GM23338 (cell line): ENCODE measurements at regions not wholly inside any gene's neighbourhood (a gene's known extent, or its start where the extent isn't known, plus 50 kb on each side); places are given as distances from the start of the nearest gene placed in this dataset.

Experiments
- ATAC-seq: fragments of 200-7000 bp; cut with Tn5 transposase; 3 replicates; pipeline ENCODE4 v1.9.1; 2020
- DNase-seq: peaks from one replicate; pipeline ENCODE4 v3.0.0-alpha.2; 2015; ENCODE audit warnings: low spot score
- H2AFZ ChIP-seq: fragments of 200-600 bp; sonication (generic); 2 replicates; pipeline ENCODE4 v1.8.0; 2016; ENCODE audit warnings: antibody characterized with exemption, mild to moderate bottlenecking, moderate library complexity
- H3F3A ChIP-seq: fragments of 200-600 bp; sonication (generic); replicated peaks from 2 replicates; pipeline ENCODE4 v1.8.0; 2017; ENCODE audit warnings: antibody characterized with exemption, mixed run types, low read depth
- H3K27ac ChIP-seq: fragments of 200-600 bp; sonication (generic); 2 replicates; pipeline ENCODE4 v1.6.1; 2016; ENCODE audit warnings: low read depth
- H3K27me3 ChIP-seq: fragments of 200-600 bp; sonication (generic); 2 replicates; pipeline ENCODE4 v1.8.0; 2016; ENCODE audit warnings: mild to moderate bottlenecking, mixed run types, moderate library complexity; ENCODE audit not compliant: insufficient read depth
- H3K36me3 ChIP-seq: fragments of 200-600 bp; sonication (generic); 2 replicates; pipeline ENCODE4 v1.8.0; 2016; ENCODE audit warnings: mild to moderate bottlenecking; ENCODE audit not compliant: insufficient read depth
- H3K4me1 ChIP-seq: fragments of 200-600 bp; sonication (generic); 2 replicates; pipeline ENCODE4 v1.8.0; 2016; ENCODE audit warnings: mild to moderate bottlenecking, moderate library complexity; ENCODE audit not compliant: insufficient read depth
- H3K4me2 ChIP-seq: fragments of 200-600 bp; sonication (generic); 2 replicates; pipeline ENCODE4 v1.7.1; 2017; ENCODE audit warnings: mixed run types
- H3K4me3 ChIP-seq: fragments of 200-600 bp; sonication (generic); 2 replicates; pipeline ENCODE4 v1.6.1; 2016; ENCODE audit warnings: mixed run types
- H3K79me2 ChIP-seq: fragments of 200-600 bp; sonication (generic); replicated peaks from 2 replicates; pipeline ENCODE4 v1.8.0; 2017; ENCODE audit warnings: mild to moderate bottlenecking; ENCODE audit not compliant: insufficient read depth
- H3K9me2 ChIP-seq: fragments of 200-600 bp; sonication (generic); 2 replicates; pipeline ENCODE4 v1.8.0; 2017; ENCODE audit not compliant: insufficient read depth
- H4K20me1 ChIP-seq: fragments of 200-600 bp; sonication (generic); replicated peaks from 2 replicates; pipeline ENCODE4 v1.8.0; 2017; ENCODE audit warnings: mild to moderate bottlenecking; ENCODE audit not compliant: insufficient read depth
- H3K27ac Mint-ChIP-seq: 2 replicates; pipeline ENCODE4 v1.8.0; 2020; ENCODE audit warnings: inconsistent platforms, mild to moderate bottlenecking, moderate library complexity, mixed read lengths
- H3K27me3 Mint-ChIP-seq: 3 replicates; pipeline ENCODE4 v1.8.0; 2022; ENCODE audit warnings: low read depth, mild to moderate bottlenecking, moderate library complexity, mixed read lengths, inconsistent platforms; ENCODE audit not compliant: insufficient read depth, poor library complexity
- H3K36me3 Mint-ChIP-seq: 3 replicates; pipeline ENCODE4 v1.8.0; 2021; ENCODE audit warnings: low read depth, mild to moderate bottlenecking, inconsistent platforms, moderate library complexity, mixed read lengths
- H3K4me1 Mint-ChIP-seq: 3 replicates; pipeline ENCODE4 v1.8.0; 2020; ENCODE audit warnings: mild to moderate bottlenecking, inconsistent platforms, mixed read lengths
- H3K4me3 Mint-ChIP-seq: 3 replicates; pipeline ENCODE4 v1.8.0; 2021; ENCODE audit warnings: moderate library complexity, mild to moderate bottlenecking, inconsistent platforms, mixed read lengths
- H3K9me3 Mint-ChIP-seq: 3 replicates; pipeline ENCODE4 v1.8.0; 2020; ENCODE audit warnings: moderate library complexity, mild to moderate bottlenecking, inconsistent platforms, mixed read lengths
- CREB1 ChIP-seq: fragments of 250-450 bp; sonication (Bioruptor Pico); IDR thresholded peaks from 2 replicates; pipeline ENCODE4 v1.5.0; 2020; ENCODE audit warnings: low read depth, mild to moderate bottlenecking, moderate library complexity
- CTCF ChIP-seq, 2 experiments: fragments of 200-600 bp in 1 of 2; sonication (generic) in 1 of 2; conservative IDR thresholded peaks; 2 replicates each; pipeline versions ENCODE4 v1.5.1 to v1.6.1; 2016 to 2017; ENCODE audit warnings: antibody characterized with exemption in 2 of 2, low read depth in 2 of 2, mild to moderate bottlenecking in 2 of 2, moderate library complexity in 1 of 2
- ETS1 ChIP-seq: IDR thresholded peaks from 2 replicates; pipeline ENCODE4 v1.6.1; 2016; ENCODE audit warnings: antibody characterized with exemption
- EZH2 ChIP-seq: fragments of 200-600 bp; sonication (generic); IDR thresholded peaks from one replicate; pipeline ENCODE4 v1.8.0; 2017; ENCODE audit warnings: antibody characterized with exemption, mild to moderate bottlenecking, low read depth; ENCODE audit not compliant: unreplicated experiment
- EZH2phosphoT487 ChIP-seq: fragments of 200-600 bp; sonication (generic); IDR thresholded peaks from one replicate; pipeline ENCODE4 v1.8.1; 2018; ENCODE audit warnings: antibody characterized with exemption; ENCODE audit not compliant: unreplicated experiment
- JUNB ChIP-seq: IDR thresholded peaks from one replicate; pipeline ENCODE4 v1.6.1; 2016; ENCODE audit warnings: antibody characterized with exemption; ENCODE audit not compliant: unreplicated experiment
- NANOG ChIP-seq: IDR thresholded peaks from 2 replicates; pipeline ENCODE4 v1.6.1; 2016; ENCODE audit warnings: antibody characterized with exemption, borderline replicate concordance
- POLR2AphosphoS5 ChIP-seq: IDR thresholded peaks from 2 replicates; pipeline ENCODE4 v1.6.1; 2016; ENCODE audit warnings: antibody characterized with exemption, low read depth
- REST ChIP-seq: IDR thresholded peaks from one replicate; pipeline ENCODE4 v1.6.1; 2018; ENCODE audit warnings: antibody characterized with exemption; ENCODE audit not compliant: unreplicated experiment
- STAT1 ChIP-seq: IDR thresholded peaks from one replicate; pipeline ENCODE4 v1.6.1; 2016; ENCODE audit warnings: antibody characterized with exemption; ENCODE audit not compliant: unreplicated experiment
- ZNF114 ChIP-seq: fragments of 250-450 bp; sonication (Bioruptor Pico); IDR thresholded peaks from 2 replicates; pipeline ENCODE4 v1.5.0; 2020; ENCODE audit warnings: mild to moderate bottlenecking, moderate library complexity
- ZNF331 ChIP-seq: fragments of 250-450 bp; sonication (Bioruptor Pico); IDR thresholded peaks from 2 replicates; pipeline ENCODE4 v1.5.0; 2020; ENCODE audit warnings: low read depth, mild to moderate bottlenecking, moderate library complexity
- TF ChIP-seq, protein P1 (sequence below): fragments of 250-450 bp; sonication (Bioruptor Pico); IDR thresholded peaks from 2 replicates; pipeline ENCODE4 v1.5.0; 2020; ENCODE audit warnings: mild to moderate bottlenecking, moderate library complexity

DNA sequence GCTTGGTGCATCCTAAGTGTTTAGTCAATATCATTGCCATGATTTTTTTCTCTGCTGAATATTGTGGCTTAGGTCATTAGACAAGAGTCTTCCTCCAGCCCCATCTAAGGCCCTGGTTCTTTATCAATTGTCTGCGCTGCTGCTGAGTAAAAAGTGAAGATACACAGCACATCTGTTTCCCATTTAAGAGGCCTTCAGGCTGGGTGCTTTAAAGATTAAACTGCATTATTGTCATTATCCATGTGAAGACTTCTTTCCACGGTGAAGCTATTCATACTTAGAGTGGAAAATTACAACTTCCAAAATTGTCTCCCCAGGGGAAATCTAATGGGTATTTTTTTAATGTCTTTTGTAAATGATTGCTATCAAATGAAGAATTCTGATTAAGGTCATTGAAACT, 719.8 kb upstream of the LRRC4C start:
- Mint-ChIP-seq H3K27ac (no peak overlapping the region), H3K4me1 (no peaks in the 10 kb centered on the region), H3K9me3 (peaks cover 69% of the 10 kb centered on the region), H3K4me3 (no peak overlapping the region), H3K36me3 (no peaks in the 10 kb centered on the region), H3K27me3 (no peaks in the 10 kb centered on the region)
- Histone ChIP-seq H3K4me3 (no peak overlapping the region), H3F3A (no peaks in the 10 kb centered on the region), H2AFZ (no peak overlapping the region), H4K20me1 (no peaks in the 10 kb centered on the region), H3K36me3 (no peaks in the 10 kb centered on the region), H3K27ac (no peak overlapping the region), H3K79me2 (no peaks in the 10 kb centered on the region), H3K4me1 (no peaks in the 10 kb centered on the region), H3K4me2 (no peak overlapping the region), H3K9me2 (no peaks in the 10 kb centered on the region), H3K27me3 (no peaks in the 10 kb centered on the region)
- TF ChIP-seq NANOG (no peak), POLR2AphosphoS5 (no peak), CTCF (conservative IDR thresholded peaks at IDR 0.05; ENCODE audit: low read depth in 2 of 2) (no peak), CREB1 (CRISPR knock-in tag) (no peak), STAT1 (no peak), ZNF331 (CRISPR knock-in tag) (no peak), ZNF114 (CRISPR knock-in tag) (no peak), EZH2 (no peak), EZH2phosphoT487 (no peak), ETS1 (no peak), REST (no peak), JUNB (no peak)
- TF ChIP-seq, protein P1, sequence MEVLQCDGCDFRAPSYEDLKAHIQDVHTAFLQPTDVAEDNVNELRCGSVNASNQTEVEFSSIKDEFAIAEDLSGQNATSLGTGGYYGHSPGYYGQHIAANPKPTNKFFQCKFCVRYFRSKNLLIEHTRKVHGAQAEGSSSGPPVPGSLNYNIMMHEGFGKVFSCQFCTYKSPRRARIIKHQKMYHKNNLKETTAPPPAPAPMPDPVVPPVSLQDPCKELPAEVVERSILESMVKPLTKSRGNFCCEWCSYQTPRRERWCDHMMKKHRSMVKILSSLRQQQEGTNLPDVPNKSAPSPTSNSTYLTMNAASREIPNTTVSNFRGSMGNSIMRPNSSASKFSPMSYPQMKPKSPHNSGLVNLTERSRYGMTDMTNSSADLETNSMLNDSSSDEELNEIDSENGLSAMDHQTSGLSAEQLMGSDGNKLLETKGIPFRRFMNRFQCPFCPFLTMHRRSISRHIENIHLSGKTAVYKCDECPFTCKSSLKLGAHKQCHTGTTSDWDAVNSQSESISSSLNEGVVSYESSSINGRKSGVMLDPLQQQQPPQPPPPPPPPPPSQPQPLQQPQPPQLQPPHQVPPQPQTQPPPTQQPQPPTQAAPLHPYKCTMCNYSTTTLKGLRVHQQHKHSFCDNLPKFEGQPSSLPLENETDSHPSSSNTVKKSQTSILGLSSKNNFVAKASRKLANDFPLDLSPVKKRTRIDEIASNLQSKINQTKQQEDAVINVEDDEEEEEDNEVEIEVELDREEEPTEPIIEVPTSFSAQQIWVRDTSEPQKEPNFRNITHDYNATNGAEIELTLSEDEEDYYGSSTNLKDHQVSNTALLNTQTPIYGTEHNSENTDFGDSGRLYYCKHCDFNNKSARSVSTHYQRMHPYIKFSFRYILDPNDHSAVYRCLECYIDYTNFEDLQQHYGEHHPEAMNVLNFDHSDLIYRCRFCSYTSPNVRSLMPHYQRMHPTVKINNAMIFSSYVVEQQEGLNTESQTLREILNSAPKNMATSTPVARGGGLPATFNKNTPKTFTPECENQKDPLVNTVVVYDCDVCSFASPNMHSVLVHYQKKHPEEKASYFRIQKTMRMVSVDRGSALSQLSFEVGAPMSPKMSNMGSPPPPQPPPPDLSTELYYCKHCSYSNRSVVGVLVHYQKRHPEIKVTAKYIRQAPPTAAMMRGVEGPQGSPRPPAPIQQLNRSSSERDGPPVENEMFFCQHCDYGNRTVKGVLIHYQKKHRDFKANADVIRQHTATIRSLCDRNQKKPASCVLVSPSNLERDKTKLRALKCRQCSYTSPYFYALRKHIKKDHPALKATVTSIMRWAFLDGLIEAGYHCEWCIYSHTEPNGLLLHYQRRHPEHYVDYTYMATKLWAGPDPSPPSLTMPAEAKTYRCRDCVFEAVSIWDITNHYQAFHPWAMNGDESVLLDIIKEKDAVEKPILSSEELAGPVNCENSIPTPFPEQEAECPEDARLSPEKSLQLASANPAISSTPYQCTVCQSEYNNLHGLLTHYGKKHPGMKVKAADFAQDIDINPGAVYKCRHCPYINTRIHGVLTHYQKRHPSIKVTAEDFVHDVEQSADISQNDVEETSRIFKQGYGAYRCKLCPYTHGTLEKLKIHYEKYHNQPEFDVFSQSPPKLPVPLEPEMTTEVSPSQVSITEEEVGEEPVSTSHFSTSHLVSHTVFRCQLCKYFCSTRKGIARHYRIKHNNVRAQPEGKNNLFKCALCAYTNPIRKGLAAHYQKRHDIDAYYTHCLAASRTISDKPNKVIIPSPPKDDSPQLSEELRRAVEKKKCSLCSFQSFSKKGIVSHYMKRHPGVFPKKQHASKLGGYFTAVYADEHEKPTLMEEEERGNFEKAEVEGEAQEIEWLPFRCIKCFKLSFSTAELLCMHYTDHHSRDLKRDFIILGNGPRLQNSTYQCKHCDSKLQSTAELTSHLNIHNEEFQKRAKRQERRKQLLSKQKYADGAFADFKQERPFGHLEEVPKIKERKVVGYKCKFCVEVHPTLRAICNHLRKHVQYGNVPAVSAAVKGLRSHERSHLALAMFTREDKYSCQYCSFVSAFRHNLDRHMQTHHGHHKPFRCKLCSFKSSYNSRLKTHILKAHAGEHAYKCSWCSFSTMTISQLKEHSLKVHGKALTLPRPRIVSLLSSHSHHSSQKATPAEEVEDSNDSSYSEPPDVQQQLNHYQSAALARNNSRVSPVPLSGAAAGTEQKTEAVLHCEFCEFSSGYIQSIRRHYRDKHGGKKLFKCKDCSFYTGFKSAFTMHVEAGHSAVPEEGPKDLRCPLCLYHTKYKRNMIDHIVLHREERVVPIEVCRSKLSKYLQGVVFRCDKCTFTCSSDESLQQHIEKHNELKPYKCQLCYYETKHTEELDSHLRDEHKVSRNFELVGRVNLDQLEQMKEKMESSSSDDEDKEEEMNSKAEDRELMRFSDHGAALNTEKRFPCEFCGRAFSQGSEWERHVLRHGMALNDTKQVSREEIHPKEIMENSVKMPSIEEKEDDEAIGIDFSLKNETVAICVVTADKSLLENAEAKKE: no peak
- DNase-seq (no peak), ATAC-seq (no peak)
